Activated CD4-positive, alpha-beta T cell treated with anti-CD3 and anti-CD28 coated beads, Interleukin-10, Interleukin-2, amounts not matched to agents 100 ng/mL and 50 ng/mL, durations not matched to agents 16 hours and 8 hours (primary cell): ENCODE measurements at regions not wholly inside any gene's neighbourhood (a gene's known extent, or its start where the extent isn't known, plus 50 kb on each side); places are given as distances from the start of the nearest gene placed in this dataset.
"Not testable (repeated sequence)": the region's sequence is repeated elsewhere in the genome, so short reads cannot be mapped to it uniquely, and the experiment has no call there.

Source experiments
- DNase-seq: peaks from one replicate; pipeline ENCODE4 v3.0.0-alpha.2; 2020

GRCh38 chr11:112599856-112600533 is 339.3 kb upstream of the PLET1 start:
- DNase-seq, result no peak

DNA sequence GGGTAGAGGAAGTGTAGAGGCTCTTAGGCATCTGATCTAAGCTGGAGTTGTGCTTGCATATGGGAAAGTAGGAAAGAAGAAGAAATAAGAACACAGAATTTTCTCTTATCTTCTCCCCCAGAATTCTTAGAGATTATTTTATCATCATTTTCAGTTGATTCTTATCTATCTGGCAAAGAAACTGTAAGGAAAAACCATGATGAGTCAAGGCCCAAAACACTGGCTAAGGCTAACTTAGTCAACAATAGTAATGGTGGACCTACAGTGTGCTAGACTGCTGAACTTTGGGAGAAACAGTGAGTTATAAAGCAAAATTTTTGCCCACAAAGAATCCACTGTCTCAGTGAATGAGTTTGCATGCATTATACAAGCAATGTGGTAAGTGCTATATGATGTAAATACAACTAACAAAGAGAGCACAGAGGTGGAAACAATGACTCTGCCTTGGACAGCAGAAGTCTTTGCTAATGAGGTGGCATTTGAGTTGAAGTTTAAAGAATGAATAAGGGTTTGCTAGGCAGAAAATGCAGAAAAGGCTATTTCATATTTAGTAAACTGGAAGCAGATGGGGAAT is 344.5 kb upstream of the PLET1 start:
- DNase-seq, result no peak

DNA sequence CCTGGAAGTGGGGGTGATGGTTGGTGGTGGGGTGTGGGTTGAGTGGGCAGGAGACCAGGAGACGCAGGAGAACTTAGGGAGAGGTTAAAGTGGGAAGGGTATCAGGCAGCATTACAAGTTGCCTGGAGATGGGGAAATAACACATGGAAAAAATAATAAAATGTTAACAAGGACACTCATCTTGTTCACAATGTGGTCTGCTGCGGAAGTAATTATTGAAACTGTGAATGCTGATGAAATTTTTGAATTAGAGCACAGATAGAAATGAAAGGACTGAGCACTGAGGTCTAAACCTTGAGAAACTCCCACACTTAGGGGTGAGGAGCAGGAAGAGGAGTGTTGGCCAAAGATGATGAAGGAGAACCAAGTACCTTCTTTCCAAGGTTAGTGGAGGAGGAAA is 346.0 kb upstream of the PLET1 start:
- DNase-seq, result no peak

DNA sequence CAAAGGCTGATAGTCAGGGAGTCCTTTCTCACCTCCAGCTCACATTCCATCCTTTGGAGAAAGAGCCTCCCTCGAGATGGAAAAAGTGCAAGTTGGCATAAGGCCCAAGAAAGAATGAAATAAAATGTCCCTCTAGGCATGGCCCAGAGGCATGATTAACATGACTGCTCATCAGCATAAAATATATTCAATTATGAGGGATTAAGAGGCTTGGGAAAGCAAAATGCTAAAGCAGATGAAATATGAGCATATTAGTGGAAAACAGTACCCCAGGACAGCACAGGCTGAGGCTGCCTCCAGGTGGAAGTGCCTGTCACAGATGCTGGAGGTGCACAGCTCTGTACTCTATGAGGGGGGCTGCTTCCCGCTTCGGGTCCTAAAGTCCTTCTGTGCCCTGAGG is 347.8 kb upstream of the PLET1 start:
- DNase-seq, result no peak

GRCh38 chr11:112610494-112610893 is 349.8 kb upstream of the PLET1 start:
- DNase-seq, result no peak

DNA sequence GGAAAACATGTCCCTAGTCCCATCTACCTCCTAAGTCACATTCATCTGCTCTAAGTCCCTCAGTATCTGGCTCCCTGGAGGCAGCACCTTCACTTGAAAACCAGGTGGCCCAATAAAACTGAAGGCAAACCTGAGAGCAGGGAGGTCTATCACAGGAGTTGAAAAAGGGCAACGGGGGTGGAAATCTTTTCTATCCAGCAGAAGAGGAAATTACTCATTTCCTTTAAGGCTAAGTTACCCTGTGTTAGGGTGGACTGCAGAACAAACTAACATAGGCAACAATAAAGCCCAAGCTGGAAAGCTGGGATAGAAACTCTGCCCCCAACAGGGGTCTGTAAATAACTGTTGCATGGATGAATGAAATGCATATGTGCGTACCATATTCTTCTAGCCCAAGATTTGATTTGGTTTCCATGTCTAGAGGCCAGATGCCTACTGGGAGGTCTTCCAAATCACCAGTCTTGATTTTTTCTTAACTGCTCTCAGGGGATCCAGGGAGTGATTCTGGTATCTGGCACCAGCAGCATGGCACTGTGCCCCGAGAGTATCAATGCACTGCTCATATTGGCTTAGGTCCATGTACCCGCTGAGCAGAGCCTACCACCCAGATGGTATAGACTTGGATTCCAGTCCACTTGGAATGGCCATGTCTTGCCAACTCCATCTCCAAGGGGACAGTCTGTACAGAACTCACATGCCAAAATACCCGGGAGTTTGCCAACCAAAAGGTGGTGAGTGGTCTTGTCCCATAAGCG is 350.0 kb upstream of the NCAM1 start:
- DNase-seq, result no peak

DNA sequence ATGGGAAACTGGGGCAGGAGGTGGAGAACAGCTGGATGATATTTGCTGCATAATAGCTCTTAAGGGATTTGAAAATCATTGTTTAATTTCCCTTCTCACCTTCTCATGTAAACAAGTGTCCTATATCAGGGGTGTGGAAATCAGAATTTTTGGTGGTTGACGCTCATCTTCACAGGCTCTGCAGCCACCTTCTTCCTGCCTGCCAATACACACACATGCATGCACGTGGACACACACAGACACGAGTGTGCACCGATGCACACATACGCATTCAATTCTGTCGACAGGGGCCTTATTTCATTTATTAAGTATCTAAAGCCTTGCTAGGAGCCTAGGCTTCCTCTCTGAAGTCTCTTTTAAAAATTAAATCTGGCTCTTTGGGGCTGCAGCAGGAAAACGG is 349.4 kb upstream of the NCAM1 start:
- DNase-seq, result no peak

DNA sequence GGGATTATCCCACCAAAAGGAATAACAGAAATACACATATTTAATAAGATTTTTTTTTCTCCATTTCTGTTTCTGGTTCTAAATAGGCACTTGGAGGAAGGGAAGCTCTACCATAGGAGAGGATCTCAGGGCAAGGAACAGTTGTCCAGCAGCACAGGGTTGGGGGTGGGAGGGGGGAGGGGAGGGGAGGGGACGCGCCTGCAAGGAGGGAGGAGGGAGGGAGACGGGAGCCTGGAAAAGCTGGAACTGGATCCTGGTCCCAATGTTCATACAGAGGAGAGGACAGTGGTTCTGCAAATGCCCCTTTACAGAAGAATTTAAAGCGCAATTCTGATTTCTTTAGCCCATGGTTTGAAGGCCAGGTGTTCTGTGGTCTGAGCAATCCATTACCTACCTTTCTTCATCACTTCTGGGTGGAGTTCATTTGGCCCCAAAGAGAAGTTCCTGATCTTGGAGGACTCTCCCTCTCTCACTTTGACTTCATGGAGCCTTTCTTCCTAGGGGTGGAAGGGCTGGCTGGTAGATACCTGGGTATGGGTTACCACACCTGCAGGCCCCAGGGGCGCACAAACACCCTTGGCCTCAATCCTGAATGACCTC is 348.9 kb upstream of the NCAM1 start:
- no peak for DNase-seq

- no peak for DNase-seq
Measured at GRCh38 chr11:112613051-112613972, 347.9 kb upstream of the NCAM1 start.

GRCh38 chr11:112614605-112615004 is 346.6 kb upstream of the NCAM1 start:
- no peak for DNase-seq

DNA sequence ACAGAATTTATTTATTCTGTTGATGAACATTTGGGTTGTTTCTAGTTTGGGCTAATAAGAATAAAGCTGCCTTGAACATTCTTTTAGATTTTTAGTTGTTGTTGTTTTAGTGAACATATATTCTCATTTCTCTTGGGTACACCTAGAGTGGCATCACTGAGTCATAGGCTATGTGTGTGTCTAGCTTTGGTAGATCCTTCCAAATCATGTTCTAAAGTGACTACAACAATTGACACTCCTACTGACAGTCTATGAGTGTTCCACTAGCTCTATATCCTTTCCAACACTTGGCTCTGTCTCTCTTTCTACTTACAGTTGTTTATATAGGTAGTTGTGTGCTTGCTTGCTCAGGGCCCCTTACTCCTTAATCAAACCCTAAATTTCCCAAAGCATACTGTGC is 346.0 kb upstream of the NCAM1 start:
- no peak for DNase-seq

DNA sequence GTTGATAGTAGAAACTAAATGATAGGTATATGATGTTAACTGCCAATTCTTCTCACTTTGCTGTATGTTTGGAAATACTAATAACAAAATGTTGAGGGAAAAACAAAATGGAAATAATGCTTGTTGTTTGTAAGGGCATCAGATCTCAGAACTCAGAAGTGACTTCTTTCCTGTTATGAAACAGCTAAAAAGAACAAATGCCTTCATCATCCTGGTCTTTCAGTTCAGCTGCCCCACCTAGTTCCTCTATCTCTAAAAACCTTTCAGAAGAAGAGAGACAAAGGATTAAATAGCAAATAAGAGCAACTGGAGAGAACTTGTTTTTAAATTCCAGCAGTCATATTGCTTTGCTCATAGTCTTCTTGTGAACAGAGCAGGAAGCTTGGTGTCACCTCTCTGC is 345.3 kb upstream of the NCAM1 start:
- DNase-seq, result no peak

DNA sequence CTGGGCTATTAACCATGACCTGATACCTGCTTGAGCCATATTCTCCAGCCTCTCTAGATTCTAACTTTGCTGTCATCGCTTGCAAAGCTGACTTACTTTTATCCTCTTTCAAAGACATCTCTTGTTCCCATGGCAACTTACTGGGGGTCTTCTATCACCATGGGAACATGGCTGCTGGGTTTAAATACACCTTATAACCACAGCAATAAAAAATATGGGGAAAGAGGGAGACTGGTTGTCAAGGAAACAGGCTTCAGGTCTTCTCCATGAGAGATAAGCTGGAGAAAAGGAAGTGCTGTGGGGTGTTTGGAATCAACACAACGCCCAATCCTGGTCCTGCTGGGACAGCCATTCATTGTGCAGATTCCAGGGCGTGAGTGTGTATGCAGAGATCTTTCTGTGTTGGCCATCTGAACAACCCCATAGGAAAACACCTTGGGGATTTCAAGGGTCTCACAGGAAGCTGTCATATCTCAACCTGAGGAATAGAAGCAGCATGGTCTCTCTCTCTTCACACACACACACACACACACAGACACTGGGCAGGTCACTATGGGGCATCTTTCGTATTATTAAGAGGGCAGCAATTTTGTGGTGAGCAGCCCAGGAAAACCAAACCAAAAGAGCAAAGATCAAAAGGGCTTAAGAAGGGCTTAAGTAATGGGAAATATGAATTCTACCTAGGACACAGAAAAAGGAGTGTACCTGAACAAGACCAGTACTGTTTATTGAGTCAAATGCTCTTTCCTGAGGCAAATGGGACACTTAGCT is 344.7 kb upstream of the NCAM1 start:
- no peak for DNase-seq

GRCh38 chr11:112617098-112617425 is 344.2 kb upstream of the NCAM1 start:
- DNase-seq, result no peak

GRCh38 chr11:112617977-112618826 is 343.0 kb upstream of the NCAM1 start:
- DNase-seq, result no peak

DNA sequence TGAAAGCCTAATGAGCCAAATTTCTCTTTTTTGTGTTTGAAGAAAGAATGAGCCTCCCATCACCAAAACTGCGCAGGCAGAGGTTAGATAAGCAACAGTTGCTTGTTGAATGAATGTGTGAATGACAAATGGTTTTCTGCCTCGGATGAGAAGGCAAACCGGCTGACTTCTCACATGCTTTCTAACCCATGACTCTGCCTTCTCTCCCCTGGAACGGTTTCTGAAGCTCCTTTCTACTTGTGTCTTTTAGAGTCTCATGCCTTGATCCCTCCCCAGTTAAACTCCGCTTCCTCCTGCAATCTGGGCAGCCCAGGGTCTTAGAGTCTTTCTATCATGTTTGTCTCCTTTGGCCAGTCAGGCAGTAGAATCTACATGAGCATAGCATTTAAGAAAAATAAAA is 342.1 kb upstream of the NCAM1 start:
- no peak for DNase-seq

- DNase-seq, result no peak
Measured at GRCh38 chr11:112620621-112621394, 340.4 kb upstream of the NCAM1 start.

DNA sequence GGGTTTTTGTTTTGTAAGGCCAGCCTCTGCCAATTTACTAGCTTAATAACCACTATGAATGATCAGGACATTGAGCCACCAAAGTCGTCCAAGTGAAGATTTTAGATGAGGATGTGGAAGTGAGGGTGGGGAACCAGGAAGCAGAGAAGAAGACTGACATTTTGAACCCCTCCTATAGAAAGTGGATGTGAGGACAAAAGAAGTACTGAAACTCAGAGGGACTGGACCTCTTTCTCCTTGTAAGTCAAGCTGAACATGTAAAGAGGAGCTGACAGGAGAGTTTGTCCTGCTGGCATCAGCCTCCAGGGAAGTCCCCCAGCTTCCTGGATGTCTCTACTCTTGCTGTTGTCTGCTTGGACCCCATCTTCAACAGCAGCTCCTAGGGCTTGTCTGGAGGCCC is 338.2 kb upstream of the NCAM1 start:
- DNase-seq, result no peak

DNA sequence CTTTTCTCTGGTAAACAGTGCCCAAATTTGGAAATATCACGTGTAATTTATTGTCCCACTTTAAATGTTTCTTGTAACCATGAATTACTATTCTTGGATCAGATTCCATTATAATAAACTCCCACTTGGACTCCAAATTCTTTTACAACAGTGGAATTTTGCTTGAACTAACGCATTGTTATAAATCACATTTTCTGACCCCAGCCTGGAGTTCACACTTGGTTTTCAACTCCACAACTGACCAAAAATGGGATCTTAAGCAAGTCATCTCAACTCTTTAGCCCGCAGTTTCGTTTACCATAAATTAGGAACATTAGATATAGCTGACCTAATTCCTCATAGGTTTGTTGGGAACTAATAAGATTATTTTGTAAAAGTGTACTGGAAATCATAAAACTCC is 336.8 kb upstream of the NCAM1 start:
- DNase-seq, result no peak

- not testable (repeated sequence) for DNase-seq
Measured at GRCh38 chr11:112624971-112625370, 336.2 kb upstream of the NCAM1 start.
